B cell (primary cell): ENCODE measurements at regions not wholly inside any gene's neighbourhood (a gene's known extent, or its start where the extent isn't known, plus 50 kb on each side); places are given as distances from the start of the nearest gene placed in this dataset.

Source experiments
- CTCF ChIP-seq: fragments of 200-600 bp; IDR thresholded peaks from one replicate; pipeline ENCODE4 v1.8.0; 2022; ENCODE audit warnings: antibody characterized with exemption, mild to moderate bottlenecking
- EZH2 ChIP-seq: IDR thresholded peaks from 2 replicates; pipeline ENCODE4 v1.6.1; 2012; ENCODE audit warnings: borderline replicate concordance, low read depth, mild to moderate bottlenecking, moderate library complexity, low read length; ENCODE audit not compliant: insufficient read depth, poor library complexity, severe bottlenecking

- TF ChIP-seq CTCF (no peak), EZH2 (no peak)
Measured at GRCh38 chr4:95674521-95674981, 125.8 kb upstream of the UNC5C start.
